Aorta (tissue), 5 donors: ENCODE measurements at regions not wholly inside any gene's neighbourhood (a gene's known extent, or its start where the extent isn't known, plus 50 kb on each side); places are given as distances from the start of the nearest gene placed in this dataset.
"Not testable (repeated sequence)": the region's sequence is repeated elsewhere in the genome, so short reads cannot be mapped to it uniquely, and the experiment has no call there.

Source experiments
- ATAC-seq: fragments of 200-7000 bp; cut with Tn5 transposase; one replicate; pipeline ENCODE4 v1.9.1; 2022; ENCODE audit warnings: moderate library complexity; ENCODE audit not compliant: low FRiP score
- DNase-seq, 2 donors: peaks; one replicate each; pipeline ENCODE4 v3.0.0-alpha.2; 2020
- H3K27ac ChIP-seq, 2 donors: one replicate each; pipeline ENCODE4 v1.5.1; 2013; ENCODE audit warnings: low read length in 2 of 2, mild to moderate bottlenecking in 2 of 2, moderate library complexity in 2 of 2, control low read depth in 1 of 2, inconsistent platforms in 1 of 2, low read depth in 1 of 2
- H3K27me3 ChIP-seq, 2 donors: one replicate each; pipeline ENCODE4 v1.6.1; 2013; ENCODE audit warnings: control low read depth in 1 of 2, low read length in 1 of 2, mild to moderate bottlenecking in 1 of 2, moderate library complexity in 1 of 2; ENCODE audit not compliant: insufficient read depth in 2 of 2, control insufficient read depth in 1 of 2
- H3K36me3 ChIP-seq, 2 donors: one replicate each; pipeline ENCODE4 v1.6.1; 2013; ENCODE audit warnings: control low read depth in 1 of 2, low read length in 1 of 2, mild to moderate bottlenecking in 1 of 2; ENCODE audit not compliant: insufficient read depth in 2 of 2, control insufficient read depth in 1 of 2
- H3K4me1 ChIP-seq, 2 donors: one replicate each; pipeline ENCODE4 v1.6.1; 2013; ENCODE audit warnings: low read length in 2 of 2, control low read depth in 1 of 2, mild to moderate bottlenecking in 1 of 2, moderate library complexity in 1 of 2; ENCODE audit not compliant: insufficient read depth in 2 of 2, control insufficient read depth in 1 of 2
- H3K4me3 ChIP-seq, 2 donors: one replicate each; pipeline ENCODE4 v1.5.1; 2013; ENCODE audit warnings: low read length in 2 of 2, control low read depth in 1 of 2, mild to moderate bottlenecking in 1 of 2
- H3K9me3 ChIP-seq: one replicate; pipeline ENCODE4 v1.6.1; 2013; ENCODE audit warnings: mild to moderate bottlenecking, low read length; ENCODE audit not compliant: control insufficient read depth
- WGBS, 2 donors: extraction: QIAGEN DNeasy Blood & Tissue Kit; methylation state at CpG; one replicate each; pipeline ENCODE4 v1.1.7; 2013; 5-methylcytosine and 5-hydroxymethylcytosine counted together
- intact Hi-C, 2 donors: fragments of 100-400 bp; cut with DNase I; formaldehyde crosslinking; loops; one replicate each; pipeline versions ENCODE4 v1.14.2 to v1.15.0; 2022
- donor health status: healthy with polysubstance abuse.
- donor health status: Bipolar disorder and iron deficiency.
- donor health status: DM: no; HTN: no; CAD: no.
- donor health status: DM: no; HTN: no; CAD: no.
- donor health status: DM: yes; HTN: yes; CAD: no.

- DNase-seq, H3K9me3 ChIP-seq, H3K4me3 ChIP-seq, H3K36me3 ChIP-seq, H3K4me1 ChIP-seq, intact Hi-C loops, H3K27me3 ChIP-seq, H3K27ac ChIP-seq, ATAC-seq: not testable (repeated sequence)
- 86 to 89% methylated on average over 6 of the region's 6 CpGs for WGBS, 2 donors
Measured at GRCh38 chr9:41026912-41027676, 101.4 kb downstream of the FOXD4L6 start.

DNA sequence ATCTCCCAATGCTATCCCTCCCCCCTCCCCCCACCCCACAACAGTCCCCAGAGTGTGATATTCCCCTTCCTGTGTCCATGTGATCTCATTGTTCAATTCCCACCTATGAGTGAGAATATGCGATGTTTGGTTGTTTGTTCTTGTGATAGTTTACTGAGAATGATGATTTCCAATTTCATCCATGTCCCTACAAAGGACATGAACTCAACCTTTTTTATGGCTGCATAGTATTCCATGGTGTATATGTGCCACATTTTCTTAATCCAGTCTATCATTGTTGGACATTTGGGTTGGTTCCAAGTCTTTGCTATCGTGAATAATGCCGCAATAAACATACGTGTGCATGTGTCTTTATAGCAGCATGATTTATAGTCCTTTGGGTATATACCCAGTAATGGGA lies 106.1 kb downstream of the FOXD4L6 start:
- H3K4me1 ChIP-seq, H3K27me3 ChIP-seq, intact Hi-C loops, ATAC-seq, H3K36me3 ChIP-seq, H3K9me3 ChIP-seq, H3K4me3 ChIP-seq, H3K27ac ChIP-seq, DNase-seq: not testable (repeated sequence)
- 93 to 94% methylated on average over 1 of the region's 4 CpGs for WGBS, 2 donors

GRCh38 chr9:41019858-41020562 lies 108.5 kb downstream of the FOXD4L6 start:
- H3K4me3 ChIP-seq, ATAC-seq, DNase-seq, intact Hi-C loops, H3K9me3 ChIP-seq, H3K4me1 ChIP-seq, H3K27ac ChIP-seq, H3K36me3 ChIP-seq, H3K27me3 ChIP-seq: not testable (repeated sequence)
- 73 to 88% methylated on average over 1 of the region's 1 CpG for WGBS, 2 donors

DNA sequence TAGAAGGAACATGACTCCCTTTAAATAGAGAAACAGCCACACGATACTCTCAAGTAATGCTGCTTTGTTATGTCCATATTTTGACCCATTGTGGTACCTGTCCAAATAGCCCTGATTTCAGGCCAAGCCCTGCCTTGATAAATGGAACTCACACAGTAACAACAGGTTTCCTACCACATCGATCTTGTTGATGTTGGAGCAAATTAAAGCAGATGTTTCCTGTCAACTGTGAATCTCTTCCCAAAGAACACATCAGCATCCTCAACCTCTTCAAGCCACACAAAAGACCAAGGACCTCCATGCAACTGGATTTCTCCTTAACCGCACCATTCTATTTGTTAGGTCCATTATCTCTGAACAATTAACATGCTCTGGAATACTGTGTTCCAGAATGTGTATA lies 109.5 kb downstream of the FOXD4L6 start:
- H3K27me3 ChIP-seq, H3K4me3 ChIP-seq, H3K4me1 ChIP-seq, DNase-seq, intact Hi-C loops, H3K27ac ChIP-seq, H3K36me3 ChIP-seq, H3K9me3 ChIP-seq: not testable (repeated sequence)
- WGBS, 2 donors, result 80 to 87% methylated on average over 3 of the region's 3 CpGs
- peak; percentile 23 for ATAC-seq

DNA sequence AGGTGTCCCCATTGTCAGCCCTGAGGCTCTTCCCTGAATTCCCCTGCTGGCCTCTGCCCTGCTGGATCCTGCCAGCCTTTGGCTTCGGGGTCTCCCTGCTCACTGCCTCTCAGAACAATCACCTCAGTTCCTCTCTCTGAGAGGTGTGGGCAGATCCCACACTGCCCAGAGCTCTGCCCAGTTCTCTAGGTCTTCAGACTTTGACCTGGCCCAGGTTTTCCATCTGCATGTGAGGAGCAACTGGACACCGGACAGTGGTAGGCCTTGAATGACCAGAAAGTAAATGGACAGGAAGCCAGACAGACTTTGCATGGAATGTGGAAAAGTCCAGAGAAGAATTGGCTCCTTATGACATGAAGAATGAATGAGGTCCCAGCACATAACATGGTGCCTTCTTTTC lies 111.8 kb downstream of the FOXD4L6 start:
- H3K27me3 ChIP-seq, H3K4me1 ChIP-seq, intact Hi-C loops, H3K9me3 ChIP-seq, DNase-seq, H3K4me3 ChIP-seq, H3K27ac ChIP-seq, ATAC-seq, H3K36me3 ChIP-seq: not testable (repeated sequence)
- 96 to 100% methylated on average over 1 of the region's 2 CpGs for WGBS, 2 donors

DNA sequence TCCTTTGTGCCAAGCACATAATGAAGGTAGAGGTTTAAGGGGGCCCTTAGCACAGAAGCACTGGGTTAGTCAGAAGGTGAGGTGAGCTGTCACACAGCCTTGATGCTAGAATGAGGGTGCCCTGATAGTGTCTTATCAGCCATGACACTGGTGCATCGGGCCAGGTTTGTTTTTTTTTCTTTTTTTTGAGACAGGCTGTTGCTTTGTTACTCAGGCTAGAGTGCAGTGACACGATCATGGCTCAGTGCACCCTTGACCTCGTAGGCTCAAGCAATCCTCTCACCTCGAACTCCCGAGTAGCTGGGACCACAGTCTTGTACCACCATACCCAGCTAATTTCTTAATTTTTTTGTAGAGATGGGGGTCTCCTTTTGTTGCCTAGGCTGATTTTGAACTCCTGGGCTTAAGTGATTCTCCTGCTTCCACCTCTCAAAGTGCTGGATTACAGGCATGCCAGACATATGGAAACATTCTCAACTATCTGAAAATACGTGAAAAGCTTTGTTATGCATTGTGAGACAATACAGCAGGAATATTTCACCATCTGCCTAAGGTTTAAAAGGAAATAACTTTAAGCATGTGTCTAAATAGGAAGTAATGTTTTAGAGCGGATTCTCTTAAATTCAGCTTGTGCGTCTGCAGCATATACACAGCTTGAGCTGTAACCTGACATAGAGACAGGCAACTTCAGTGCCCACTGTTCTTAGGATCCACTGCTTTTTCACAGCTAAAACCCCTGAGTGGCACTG lies 128.4 kb downstream of the FOXD4L6 start:
- intact Hi-C loops, H3K4me3 ChIP-seq, H3K4me1 ChIP-seq, H3K27ac ChIP-seq, DNase-seq, H3K36me3 ChIP-seq, ATAC-seq, H3K27me3 ChIP-seq, H3K9me3 ChIP-seq: not testable (repeated sequence)
- 69 to 74% methylated on average over 8 of the region's 8 CpGs for WGBS, 2 donors

GRCh38 chr9:40995490-40995889 lies 133.0 kb downstream of the FOXD4L6 start:
- H3K36me3 ChIP-seq, H3K27me3 ChIP-seq, H3K4me1 ChIP-seq, ATAC-seq, H3K27ac ChIP-seq, intact Hi-C loops, H3K9me3 ChIP-seq, H3K4me3 ChIP-seq: not testable (repeated sequence)
- DNase-seq, result peak in 1 of 2 donors; percentile 59
- 85 to 87% methylated on average over 4 of the region's 4 CpGs for WGBS, 2 donors

GRCh38 chr9:40993842-40994241 lies 134.6 kb downstream of the FOXD4L6 start:
- H3K36me3 ChIP-seq, ATAC-seq, H3K4me3 ChIP-seq, H3K27ac ChIP-seq, H3K4me1 ChIP-seq, H3K9me3 ChIP-seq, intact Hi-C loops, H3K27me3 ChIP-seq, DNase-seq: not testable (repeated sequence)
- 62 to 64% methylated on average over 2 of the region's 2 CpGs for WGBS, 2 donors
